OCI-LY1 (cell line): ENCODE measurements at regions not wholly inside any gene's neighbourhood (a gene's known extent, or its start where the extent isn't known, plus 50 kb on each side); places are given as distances from the start of the nearest gene placed in this dataset.
"Not testable (repeated sequence)": the region's sequence is repeated elsewhere in the genome, so short reads cannot be mapped to it uniquely, and the experiment has no call there.

Experiments used
- H2AFZ ChIP-seq: fragments of 200-600 bp; sonication (generic), shearing (Covaris generic); 2 replicates; pipeline ENCODE4 v1.6.0; 2014; ENCODE audit warnings: antibody characterized with exemption, mild to moderate bottlenecking, low read length
- H3F3A ChIP-seq: fragments of 200-600 bp; sonication (generic), shearing (Covaris generic); 2 replicates; pipeline ENCODE4 v1.6.0; 2014; ENCODE audit warnings: mild to moderate bottlenecking, antibody characterized with exemption, low read length, moderate library complexity; ENCODE audit not compliant: insufficient read depth
- H3K27ac ChIP-seq: fragments of 200-600 bp; sonication (generic); 2 replicates; pipeline ENCODE4 v1.5.1; 2014; ENCODE audit warnings: low read length, mixed run types, mild to moderate bottlenecking, low read depth; ENCODE audit not compliant: poor library complexity, severe bottlenecking
- H3K27me3 ChIP-seq: fragments of 200-600 bp; sonication (generic); 2 replicates; pipeline ENCODE4 v1.6.0; 2014; ENCODE audit warnings: antibody characterized with exemption, mild to moderate bottlenecking, low read length, moderate library complexity; ENCODE audit not compliant: insufficient read depth
- H3K36me3 ChIP-seq: fragments of 200-600 bp; sonication (generic); 2 replicates; pipeline ENCODE4 v1.6.1; 2014; ENCODE audit warnings: mild to moderate bottlenecking, antibody characterized with exemption, low read length, moderate library complexity, mixed read lengths; ENCODE audit not compliant: insufficient read depth
- H3K4me1 ChIP-seq: fragments of 200-600 bp; sonication (generic); 2 replicates; pipeline ENCODE4 v1.5.1; 2014; ENCODE audit warnings: mild to moderate bottlenecking, low read length, moderate library complexity; ENCODE audit not compliant: insufficient read depth, severe bottlenecking
- H3K4me2 ChIP-seq: fragments of 200-600 bp; sonication (generic), shearing (Covaris generic); 2 replicates; pipeline ENCODE4 v1.6.1; 2014; ENCODE audit warnings: low read length
- H3K4me3 ChIP-seq: fragments of 200-600 bp; sonication (generic); 2 replicates; pipeline ENCODE4 v1.5.1; 2014; ENCODE audit warnings: low read length, low read depth, mild to moderate bottlenecking, mixed read lengths; ENCODE audit not compliant: poor library complexity, severe bottlenecking
- H3K79me2 ChIP-seq: fragments of 200-600 bp; shearing (Covaris generic); 2 replicates; pipeline ENCODE4 v1.6.1; 2016; ENCODE audit warnings: mixed run types, low read length, mixed read lengths; ENCODE audit not compliant: insufficient read depth
- H3K9ac ChIP-seq: fragments of 200-600 bp; sonication (generic), shearing (Covaris generic); 2 replicates; pipeline ENCODE4 v1.6.1; 2014; ENCODE audit warnings: mild to moderate bottlenecking, low read length, mixed read lengths
- H3K9me2 ChIP-seq: fragments of 200-600 bp; sonication (generic), shearing (Covaris generic); 2 replicates; pipeline ENCODE4 v1.6.1; 2014; ENCODE audit warnings: low read depth, mild to moderate bottlenecking, low read length, mixed read lengths
- H3K9me3 ChIP-seq: fragments of 200-600 bp; shearing (Covaris generic); 2 replicates; pipeline ENCODE4 v1.6.1; 2014; ENCODE audit warnings: low read length, mixed read lengths
- H4K20me1 ChIP-seq: fragments of 200-600 bp; sonication (generic), shearing (Covaris generic); 2 replicates; pipeline ENCODE4 v1.6.0; 2016; ENCODE audit warnings: mild to moderate bottlenecking, low read length; ENCODE audit not compliant: insufficient read depth
- EZH2 ChIP-seq: fragments of 200-600 bp; sonication (generic), shearing (Covaris generic); IDR thresholded peaks from 2 replicates; pipeline ENCODE4 v1.8.0; 2017; ENCODE audit warnings: borderline replicate concordance, mixed run types, mild to moderate bottlenecking, antibody characterized with exemption, low read length, moderate library complexity, mixed read lengths
- TF ChIP-seq, protein P1 (sequence below): fragments of 200-600 bp; sonication (generic), shearing (Covaris generic); IDR thresholded peaks from 2 replicates; pipeline ENCODE4 v1.5.1; 2017; ENCODE audit warnings: mild to moderate bottlenecking, antibody characterized with exemption, low read length, moderate library complexity, mixed read lengths

- Histone ChIP-seq H3K9me3 (no peaks in the 10 kb centered on the region), H3K27ac (no peak overlapping the region), H3F3A (no peaks in the 10 kb centered on the region), H3K4me3 (no peak overlapping the region), H3K4me2 (no peak overlapping the region), H2AFZ (no peak overlapping the region), H4K20me1 (no peaks in the 10 kb centered on the region), H3K27me3 (no peaks in the 10 kb centered on the region), H3K9ac (no peak overlapping the region), H3K79me2 (no peaks in the 10 kb centered on the region), H3K9me2 (no peaks in the 10 kb centered on the region), H3K4me1 (no peaks in the 10 kb centered on the region), H3K36me3 (no peaks in the 10 kb centered on the region)
- TF ChIP-seq, protein P1, sequence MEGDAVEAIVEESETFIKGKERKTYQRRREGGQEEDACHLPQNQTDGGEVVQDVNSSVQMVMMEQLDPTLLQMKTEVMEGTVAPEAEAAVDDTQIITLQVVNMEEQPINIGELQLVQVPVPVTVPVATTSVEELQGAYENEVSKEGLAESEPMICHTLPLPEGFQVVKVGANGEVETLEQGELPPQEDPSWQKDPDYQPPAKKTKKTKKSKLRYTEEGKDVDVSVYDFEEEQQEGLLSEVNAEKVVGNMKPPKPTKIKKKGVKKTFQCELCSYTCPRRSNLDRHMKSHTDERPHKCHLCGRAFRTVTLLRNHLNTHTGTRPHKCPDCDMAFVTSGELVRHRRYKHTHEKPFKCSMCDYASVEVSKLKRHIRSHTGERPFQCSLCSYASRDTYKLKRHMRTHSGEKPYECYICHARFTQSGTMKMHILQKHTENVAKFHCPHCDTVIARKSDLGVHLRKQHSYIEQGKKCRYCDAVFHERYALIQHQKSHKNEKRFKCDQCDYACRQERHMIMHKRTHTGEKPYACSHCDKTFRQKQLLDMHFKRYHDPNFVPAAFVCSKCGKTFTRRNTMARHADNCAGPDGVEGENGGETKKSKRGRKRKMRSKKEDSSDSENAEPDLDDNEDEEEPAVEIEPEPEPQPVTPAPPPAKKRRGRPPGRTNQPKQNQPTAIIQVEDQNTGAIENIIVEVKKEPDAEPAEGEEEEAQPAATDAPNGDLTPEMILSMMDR: no peak
- TF ChIP-seq EZH2: no peak
These were observed 409.6 kb upstream of the SLC35B3 start for GRCh38 chr6:8844968-8845367.

DNA sequence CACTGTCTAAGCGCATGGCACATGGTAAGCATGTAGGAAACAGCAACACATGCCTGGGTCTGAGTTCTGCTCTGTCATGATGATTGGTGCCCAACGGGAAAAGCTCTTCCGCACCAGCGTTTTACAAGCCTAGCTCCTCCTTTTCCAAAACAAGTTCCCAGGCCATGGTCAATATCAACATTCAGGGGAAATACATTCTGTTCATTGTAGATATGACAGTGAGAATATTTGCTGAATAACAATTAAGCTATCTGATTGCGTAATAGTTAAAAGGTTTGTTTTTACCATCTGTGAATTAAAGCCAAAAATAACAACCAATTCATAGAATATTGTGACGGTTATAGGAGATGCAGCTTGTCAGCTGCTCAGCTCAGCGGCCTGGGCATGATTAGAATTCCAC lies 404.3 kb upstream of the SLC35B3 start:
- no peaks in the 10 kb centered on the region for H3K9me2 ChIP-seq
- no peaks in the 10 kb centered on the region for H3K9me3 ChIP-seq
- no peaks in the 10 kb centered on the region for H3F3A ChIP-seq
- TF ChIP-seq, protein P1: no peak
- no peak for TF ChIP-seq EZH2
- no peaks in the 10 kb centered on the region for H3K79me2 ChIP-seq
- no peak overlapping the region for H3K4me2 ChIP-seq
- H3K9ac ChIP-seq: no peak overlapping the region
- H3K27me3 ChIP-seq: no peaks in the 10 kb centered on the region
- no peaks in the 10 kb centered on the region for H4K20me1 ChIP-seq
- no peaks in the 10 kb centered on the region for H3K4me1 ChIP-seq
- H2AFZ ChIP-seq: no peak overlapping the region
- H3K4me3 ChIP-seq: no peak overlapping the region
- no peaks in the 10 kb centered on the region for H3K36me3 ChIP-seq
- no peak overlapping the region for H3K27ac ChIP-seq

DNA sequence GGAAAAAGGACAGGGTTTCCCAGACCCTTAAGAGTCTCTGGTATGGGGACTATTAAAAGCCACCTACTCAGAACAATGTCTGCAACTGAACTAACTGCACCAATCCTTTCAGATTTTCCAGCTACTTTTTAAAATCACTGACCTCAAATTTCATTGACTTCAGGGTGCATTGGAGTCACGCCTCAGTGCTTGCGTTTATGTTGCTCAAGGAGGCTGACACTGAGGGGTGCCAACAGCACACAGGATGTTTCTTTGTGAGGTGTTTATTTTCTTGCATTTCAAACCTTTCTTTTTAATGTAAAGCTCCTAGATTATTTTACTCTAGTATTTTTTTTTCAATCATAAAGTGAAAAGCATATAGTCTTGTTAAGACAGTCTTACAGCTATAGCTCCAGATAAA lies 402.0 kb upstream of the SLC35B3 start:
- Histone ChIP-seq H3K27me3 (no peaks in the 10 kb centered on the region), H3K4me3 (no peak overlapping the region)
- TF ChIP-seq, protein P1: no peak
- no peak for TF ChIP-seq EZH2

DNA sequence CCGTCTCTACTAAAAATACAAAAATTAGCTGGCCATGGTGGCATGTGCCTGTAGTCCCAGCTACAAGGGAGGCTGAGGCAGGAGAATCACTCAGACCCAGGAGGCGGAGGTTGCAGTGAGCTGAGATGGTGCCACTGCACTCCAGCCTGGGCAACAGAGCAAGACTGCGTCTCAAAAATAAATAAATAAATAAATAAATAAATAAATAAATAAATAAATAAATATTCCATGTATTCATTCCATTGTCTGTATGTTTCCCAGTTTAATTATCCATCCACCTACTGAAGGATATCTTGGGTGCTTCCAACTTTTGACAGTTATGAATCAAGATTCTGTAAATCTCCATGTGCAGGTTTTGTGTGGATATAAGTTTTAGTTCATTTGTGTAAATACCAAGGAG lies 397.4 kb upstream of the SLC35B3 start:
- H3K9ac ChIP-seq, H3K9me3 ChIP-seq, H3F3A ChIP-seq, H3K4me2 ChIP-seq, H3K36me3 ChIP-seq, H3K27ac ChIP-seq, H4K20me1 ChIP-seq, H3K9me2 ChIP-seq, H3K4me3 ChIP-seq, H3K27me3 ChIP-seq, H3K79me2 ChIP-seq, H2AFZ ChIP-seq, H3K4me1 ChIP-seq: not testable (repeated sequence)

More for the DNA sequence above, 402.0 kb upstream of the SLC35B3 start:
- H3K36me3 ChIP-seq: no peaks in the 10 kb centered on the region
- no peaks in the 10 kb centered on the region for H3K4me1 ChIP-seq
- no peaks in the 10 kb centered on the region for H3F3A ChIP-seq
- H3K9me3 ChIP-seq: no peaks in the 10 kb centered on the region
- no peak overlapping the region for H3K27ac ChIP-seq
- H2AFZ ChIP-seq: no peak overlapping the region
- no peak overlapping the region for H3K9ac ChIP-seq
- no peaks in the 10 kb centered on the region for H3K9me2 ChIP-seq
- H3K4me2 ChIP-seq: no peak overlapping the region
- H3K79me2 ChIP-seq: no peaks in the 10 kb centered on the region
- H4K20me1 ChIP-seq: no peaks in the 10 kb centered on the region
